Psoas muscle (tissue), 7 donors: ENCODE measurements at regions not wholly inside any gene's neighbourhood (a gene's known extent, or its start where the extent isn't known, plus 50 kb on each side); places are given as distances from the start of the nearest gene placed in this dataset.

Experiments used
- ATAC-seq, 4 donors: fragments of 200-7000 bp; cut with Tn5 transposase; one replicate each; pipeline ENCODE4 v1.9.1; 2020; ENCODE audit warnings: moderate library complexity in 3 of 4, mild to moderate bottlenecking in 2 of 4
- DNase-seq, 2 donors: peaks; one replicate each; pipeline ENCODE4 v3.0.0-alpha.2; 2020
- H3K27ac ChIP-seq: fragments of 200-600 bp; one replicate; pipeline ENCODE4 v1.8.0; 2022
- H3K27me3 ChIP-seq, 3 donors: fragments of 200-600 bp in 1 of 3; one replicate each; pipeline versions ENCODE4 v1.6.1 to v1.8.0; 2013 to 2022; ENCODE audit warnings: low read length in 2 of 3, mild to moderate bottlenecking in 2 of 3, moderate library complexity in 1 of 3; ENCODE audit not compliant: insufficient read depth in 3 of 3
- H3K36me3 ChIP-seq, 2 donors: fragments of 200-600 bp in 1 of 2; one replicate each; pipeline versions ENCODE4 v1.6.1 to v1.8.0; 2013 to 2022; ENCODE audit warnings: low read depth in 1 of 2, mild to moderate bottlenecking in 1 of 2, moderate library complexity in 1 of 2; ENCODE audit not compliant: insufficient read depth in 1 of 2
- H3K4me1 ChIP-seq: fragments of 200-600 bp; one replicate; pipeline ENCODE4 v1.8.0; 2022
- H3K4me3 ChIP-seq: fragments of 200-600 bp; one replicate; pipeline ENCODE4 v1.8.0; 2022; ENCODE audit warnings: mild to moderate bottlenecking
- H3K9me3 ChIP-seq: fragments of 200-600 bp; one replicate; pipeline ENCODE4 v1.8.0; 2022
- WGBS, 3 donors: extraction: QIAGEN DNeasy Blood & Tissue Kit; methylation state at CpG; one replicate each; pipeline versions ENCODE4 v1.1.6 to v1.1.7; 2013; 5-methylcytosine and 5-hydroxymethylcytosine counted together
- intact Hi-C, 2 donors: fragments of 100-400 bp; cut with DNase I; formaldehyde crosslinking; loops; one replicate each; pipeline versions ENCODE4 v1.11.0 to v1.14.2; 2022
- TF ChIP-seq, protein P1 (sequence below): fragments of 200-600 bp; IDR thresholded peaks from one replicate; pipeline ENCODE4 v1.8.0; 2022; ENCODE audit warnings: antibody characterized with exemption
- donor health status: healthy with polysubstance abuse.
- donor health status: DM: no; HTN: no; CAD: no; lungs with moderate emphysema.
- donor health status: Bipolar disorder and iron deficiency.
- donor health status: healthy.
- donor health status: DM: yes; HTN: yes; CAD: no.
- donor health status: DM: no; HTN: no; CAD: no.
- donor health status: DM: yes; HTN: yes; CAD: no.

GRCh38 chrX:25600776-25601175, 537.4 kb upstream of the MAGEB18 start:
- DNase-seq (no peak), ATAC-seq (no peak)
- H3K36me3 ChIP-seq = no peaks in the 10 kb centered on the region
- 50 to 68% (median 62%) methylated on average over 1 of the region's 1 CpG for WGBS, 3 donors
- TF ChIP-seq, protein P1, sequence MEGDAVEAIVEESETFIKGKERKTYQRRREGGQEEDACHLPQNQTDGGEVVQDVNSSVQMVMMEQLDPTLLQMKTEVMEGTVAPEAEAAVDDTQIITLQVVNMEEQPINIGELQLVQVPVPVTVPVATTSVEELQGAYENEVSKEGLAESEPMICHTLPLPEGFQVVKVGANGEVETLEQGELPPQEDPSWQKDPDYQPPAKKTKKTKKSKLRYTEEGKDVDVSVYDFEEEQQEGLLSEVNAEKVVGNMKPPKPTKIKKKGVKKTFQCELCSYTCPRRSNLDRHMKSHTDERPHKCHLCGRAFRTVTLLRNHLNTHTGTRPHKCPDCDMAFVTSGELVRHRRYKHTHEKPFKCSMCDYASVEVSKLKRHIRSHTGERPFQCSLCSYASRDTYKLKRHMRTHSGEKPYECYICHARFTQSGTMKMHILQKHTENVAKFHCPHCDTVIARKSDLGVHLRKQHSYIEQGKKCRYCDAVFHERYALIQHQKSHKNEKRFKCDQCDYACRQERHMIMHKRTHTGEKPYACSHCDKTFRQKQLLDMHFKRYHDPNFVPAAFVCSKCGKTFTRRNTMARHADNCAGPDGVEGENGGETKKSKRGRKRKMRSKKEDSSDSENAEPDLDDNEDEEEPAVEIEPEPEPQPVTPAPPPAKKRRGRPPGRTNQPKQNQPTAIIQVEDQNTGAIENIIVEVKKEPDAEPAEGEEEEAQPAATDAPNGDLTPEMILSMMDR = no peak
- no peaks in the 10 kb centered on the region for H3K4me1 ChIP-seq
- intact Hi-C loops = no loop called here
- H3K27ac ChIP-seq = no peak overlapping the region
- H3K4me3 ChIP-seq = no peak overlapping the region
- H3K27me3 ChIP-seq = no peaks in the 10 kb centered on the region
- H3K9me3 ChIP-seq = peaks cover 3% of the 10 kb centered on the region

- DNase-seq = no peak
- Histone ChIP-seq H3K4me3 (no peak overlapping the region), H3K9me3 (peaks cover 3% of the 10 kb centered on the region), H3K27ac (no peak overlapping the region), H3K4me1 (no peaks in the 10 kb centered on the region), H3K27me3 (no peaks in the 10 kb centered on the region), H3K36me3 (no peaks in the 10 kb centered on the region)
- WGBS, 3 donors = 62 to 91% (median 83%) methylated on average over 3 of the region's 3 CpGs
- TF ChIP-seq, protein P1 = no peak
- intact Hi-C loops = no loop called here
- no peak for ATAC-seq
These were observed 536.8 kb upstream of the MAGEB18 start for GRCh38 chrX:25601323-25601722.

- Histone ChIP-seq H3K4me3 (no peak overlapping the region), H3K36me3 (no peaks in the 10 kb centered on the region), H3K4me1 (no peaks in the 10 kb centered on the region), H3K9me3 (peaks cover 2% of the 10 kb centered on the region), H3K27me3 (no peaks in the 10 kb centered on the region), H3K27ac (no peak overlapping the region)
- ATAC-seq = no peak
- TF ChIP-seq, protein P1 = no peak
- DNase-seq = no peak
- 66 to 100% (median 81%) methylated on average over 4 of the region's 4 CpGs for WGBS, 3 donors
- intact Hi-C loops = no loop called here
These were observed 519.9 kb upstream of the MAGEB18 start for GRCh38 chrX:25618248-25618647.

GRCh38 chrX:25640276-25640675, 497.9 kb upstream of the MAGEB18 start:
- H3K4me1 ChIP-seq = no peaks in the 10 kb centered on the region
- H3K4me3 ChIP-seq = no peak overlapping the region
- H3K36me3 ChIP-seq = no peaks in the 10 kb centered on the region
- TF ChIP-seq, protein P1 = no peak
- no peak for DNase-seq
- intact Hi-C loops = no loop called here
- no peaks in the 10 kb centered on the region for H3K9me3 ChIP-seq
- H3K27ac ChIP-seq = no peak overlapping the region
- 0% methylated on average over 1 of the region's 1 CpG for WGBS, 3 donors
- H3K27me3 ChIP-seq = no peaks in the 10 kb centered on the region
- no peak for ATAC-seq

DNA sequence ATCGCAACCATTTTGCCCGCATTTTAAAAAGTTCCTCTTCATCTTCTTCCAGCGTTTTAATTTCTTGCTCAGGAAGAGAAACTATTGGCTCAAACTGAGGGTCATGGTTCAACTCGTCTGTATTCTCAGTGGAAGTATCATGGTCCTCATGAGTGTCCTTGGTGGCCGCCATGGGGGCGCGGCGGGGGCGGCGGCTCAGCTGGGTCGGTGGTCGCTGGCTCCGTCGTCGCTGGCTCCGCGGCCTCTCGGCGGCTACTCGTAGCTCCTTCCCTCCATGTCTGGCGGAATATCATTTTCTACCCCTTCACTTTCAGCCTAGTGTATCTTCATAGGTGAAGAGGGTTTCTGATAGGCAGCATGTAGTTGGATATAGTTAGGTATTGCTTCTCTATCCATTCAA, 492.0 kb upstream of the MAGEB18 start:
- H3K27ac ChIP-seq = no peak overlapping the region
- H3K36me3 ChIP-seq = no peaks in the 10 kb centered on the region
- ATAC-seq = no peak
- H3K27me3 ChIP-seq = no peaks in the 10 kb centered on the region
- TF ChIP-seq, protein P1 = no peak
- 70 to 97% (median 95%) methylated on average over 21 of the region's 21 CpGs for WGBS, 3 donors
- H3K4me1 ChIP-seq = no peaks in the 10 kb centered on the region
- DNase-seq = no peak
- intact Hi-C loops = no loop called here
- no peaks in the 10 kb centered on the region for H3K9me3 ChIP-seq
- no peak overlapping the region for H3K4me3 ChIP-seq
